Endometrial microvascular endothelial cells (primary cell): ENCODE measurements at regions not wholly inside any gene's neighbourhood (a gene's known extent, or its start where the extent isn't known, plus 50 kb on each side); places are given as distances from the start of the nearest gene placed in this dataset.

Experiments
- in situ Hi-C: cut with HindIII; loops from 2 replicates; pipeline ENCODE4 v1.10.0; 2017; ENCODE audit warnings: low sequenced_read_pairs, low pct_unique_long_range_greater_than_20kb; ENCODE audit errors: inconsistent ontology term

- in situ Hi-C loops = no loop called here
Observed at GRCh38 chr10:8216893-8217292, 162.4 kb downstream of the GATA3 start.

GRCh38 chr10:8221451-8221850 is 167.0 kb downstream of the GATA3 start:
- in situ Hi-C loops = no loop called here

- in situ Hi-C loops = no loop called here
Observed at GRCh38 chr10:8224591-8224990, 170.1 kb downstream of the GATA3 start.

GRCh38 chr10:8225187-8225586 is 170.7 kb downstream of the GATA3 start:
- in situ Hi-C loops = no loop called here

- in situ Hi-C loops = no loop called here
Observed at GRCh38 chr10:8227246-8227645, 172.8 kb downstream of the GATA3 start.

GRCh38 chr10:8229153-8229552 is 174.7 kb downstream of the GATA3 start:
- in situ Hi-C loops = no loop called here

GRCh38 chr10:8230902-8231301 is 176.4 kb downstream of the GATA3 start:
- in situ Hi-C loops = no loop called here

- in situ Hi-C loops = no loop called here
Observed at GRCh38 chr10:8233049-8233448, 178.6 kb downstream of the GATA3 start.

- in situ Hi-C loops = no loop called here
Observed at GRCh38 chr10:8233832-8234259, 179.4 kb downstream of the GATA3 start.

GRCh38 chr10:8235253-8236027 is 181.0 kb downstream of the GATA3 start:
- in situ Hi-C loops = no loop called here

- in situ Hi-C loops = no loop called here
Observed at GRCh38 chr10:8238986-8239385, 184.5 kb downstream of the GATA3 start.

- in situ Hi-C loops = no loop called here
Observed at GRCh38 chr10:8240861-8241260, 186.4 kb downstream of the GATA3 start.

GRCh38 chr10:8242295-8242872 is 187.9 kb downstream of the GATA3 start:
- in situ Hi-C loops = no loop called here

GRCh38 chr10:8245131-8245813 is 190.8 kb downstream of the GATA3 start:
- in situ Hi-C loops = no loop called here

- in situ Hi-C loops = no loop called here
Observed at GRCh38 chr10:8245814-8246142, 191.3 kb downstream of the GATA3 start.

- in situ Hi-C loops = no loop called here
Observed at GRCh38 chr10:8246548-8246947, 192.1 kb downstream of the GATA3 start.

GRCh38 chr10:8247191-8247590 is 192.7 kb downstream of the GATA3 start:
- in situ Hi-C loops = no loop called here

GRCh38 chr10:8248868-8249267 is 194.4 kb downstream of the GATA3 start:
- in situ Hi-C loops = no loop called here

- in situ Hi-C loops = no loop called here
Observed at GRCh38 chr10:8254350-8254749, 199.9 kb downstream of the GATA3 start.

- in situ Hi-C loops = no loop called here
Observed at GRCh38 chr10:8255301-8255700, 200.8 kb downstream of the GATA3 start.
